Pancreas (tissue), 10 donors: ENCODE measurements at regions not wholly inside any gene's neighbourhood (a gene's known extent, or its start where the extent isn't known, plus 50 kb on each side); places are given as distances from the start of the nearest gene placed in this dataset.
"Not testable (repeated sequence)": the region's sequence is repeated elsewhere in the genome, so short reads cannot be mapped to it uniquely, and the experiment has no call there.

Experiments used
- ATAC-seq, 4 donors: fragments of 200-7000 bp; cut with Tn5 transposase; one replicate each; pipeline versions ENCODE4 v1.8.0 to v1.9.1; 2020; ENCODE audit warnings: mild to moderate bottlenecking in 4 of 4, moderate library complexity in 4 of 4
- DNase-seq, 6 donors: peaks; one replicate each; pipeline ENCODE4 v3.0.0-alpha.2; 2020
- FAIRE-seq: peaks from 2 replicates; lab custom pipeline; 2012; peaks lifted over from hg19 to GRCh38; lab: Jason Lieb, UNC
- H3K27ac ChIP-seq, 4 donors: fragments of 200-600 bp; sonication (generic); 1 replicate in 3 of 4; 2 replicates in 1 of 4; pipeline versions ENCODE4 v1.5.0 to v1.8.0; 2020
- H3K27me3 ChIP-seq, 4 donors: fragments of 200-600 bp; one replicate each; pipeline ENCODE4 v1.8.0; 2021
- H3K36me3 ChIP-seq, 3 donors: fragments of 200-600 bp; sonication (generic) in 1 of 3; one replicate each; pipeline versions ENCODE4 v1.5.0 to v1.8.0; 2020 to 2021
- H3K4me1 ChIP-seq, 3 donors: fragments of 200-600 bp; one replicate each; pipeline ENCODE4 v1.8.0; 2021
- H3K4me3 ChIP-seq, 4 donors: fragments of 200-600 bp; sonication (generic) in 2 of 4; one replicate each; pipeline versions ENCODE4 v1.5.0 to v1.8.0; 2020 to 2021
- H3K9me3 ChIP-seq, 4 donors: fragments of 200-600 bp; one replicate each; pipeline ENCODE4 v1.8.0; 2021
- WGBS, 2 donors: extraction: QIAGEN DNeasy Blood & Tissue Kit; methylation state at CpG; one replicate each; pipeline ENCODE4 v1.1.7; 2013; 5-methylcytosine and 5-hydroxymethylcytosine counted together
- intact Hi-C, 3 donors: fragments of 100-400 bp; cut with DNase I; formaldehyde crosslinking; loops; one replicate each; pipeline versions ENCODE4 v1.11.1 to v1.14.2; 2022
- TF ChIP-seq, protein P1 (sequence below), 4 donors: fragments of 200-600 bp; sonication (generic) in 3 of 4; IDR thresholded peaks; one replicate each; pipeline versions ENCODE4 v1.5.0 to v1.8.0; 2021; ENCODE audit warnings: antibody characterized with exemption in 4 of 4
- donor health status: healthy with polysubstance abuse.
- donor health status: DM: no; HTN: no; CAD: no; lungs with moderate emphysema.
- donor health status: DM: no; HTN: no; CAD: no.
- donor health status: control.
- donor health status: control.
- donor health status: Bipolar disorder and iron deficiency.
- donor health status: DM: yes; HTN: yes; CAD: no.
- donor health status: DM: no; HTN: no; CAD: no.
- donor health status: DM: no; HTN: no; CAD: no.
- donor health status: DM: yes; HTN: yes; CAD: no.

DNA sequence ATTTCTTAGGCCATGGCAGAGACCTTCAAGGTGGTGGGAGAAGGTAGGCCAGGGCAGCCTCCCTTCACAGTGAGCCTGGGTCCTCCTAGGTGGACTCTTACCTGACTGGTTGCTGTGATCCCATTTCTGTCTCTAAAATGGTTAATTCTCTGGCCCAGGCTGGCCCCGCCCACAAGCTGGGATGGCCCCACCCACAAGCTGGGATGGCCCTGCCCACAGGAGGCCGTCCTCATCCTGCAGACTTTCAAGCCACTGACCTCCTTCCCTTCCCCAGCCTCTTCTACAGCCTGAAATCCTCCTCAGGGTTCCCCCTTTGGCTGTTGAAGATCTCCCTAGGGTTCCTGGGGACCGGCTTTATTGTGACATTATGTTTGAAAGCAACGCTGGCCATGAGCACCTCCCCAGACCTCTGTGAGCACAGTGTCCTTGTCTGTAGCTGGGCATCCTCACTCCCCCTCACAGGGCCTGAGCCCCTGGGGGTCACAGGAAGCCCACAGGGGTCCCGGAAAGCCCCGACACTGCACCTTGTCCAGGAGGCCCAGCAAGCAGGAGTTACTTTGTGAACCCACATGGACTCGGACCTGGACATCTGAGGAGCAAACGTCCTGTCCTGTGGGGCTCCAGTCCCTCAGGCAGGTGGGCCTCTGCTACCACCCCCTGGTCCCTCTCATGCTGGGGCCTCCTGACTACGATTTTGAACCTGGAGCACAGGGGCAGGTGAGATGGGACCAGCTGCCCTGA lies 621.7 kb downstream of the MATN1 start:
- Histone ChIP-seq H3K4me3 (no peak overlapping the region), H3K36me3 (no peaks in the 10 kb centered on the region), H3K27me3 (no peaks in the 10 kb centered on the region), H3K9me3 (no peaks in the 10 kb centered on the region), H3K27ac (no peak overlapping the region), H3K4me1 (no peaks in the 10 kb centered on the region)
- 34 to 50% methylated on average over 9 of the region's 9 CpGs for WGBS, 2 donors
- intact Hi-C loops, result loop anchor here in 1 of 3 donors (10.0 kb wide), 1 partner anchor 307 kb away; no protein-coding TSS in a partner anchor
- TF ChIP-seq, protein P1, sequence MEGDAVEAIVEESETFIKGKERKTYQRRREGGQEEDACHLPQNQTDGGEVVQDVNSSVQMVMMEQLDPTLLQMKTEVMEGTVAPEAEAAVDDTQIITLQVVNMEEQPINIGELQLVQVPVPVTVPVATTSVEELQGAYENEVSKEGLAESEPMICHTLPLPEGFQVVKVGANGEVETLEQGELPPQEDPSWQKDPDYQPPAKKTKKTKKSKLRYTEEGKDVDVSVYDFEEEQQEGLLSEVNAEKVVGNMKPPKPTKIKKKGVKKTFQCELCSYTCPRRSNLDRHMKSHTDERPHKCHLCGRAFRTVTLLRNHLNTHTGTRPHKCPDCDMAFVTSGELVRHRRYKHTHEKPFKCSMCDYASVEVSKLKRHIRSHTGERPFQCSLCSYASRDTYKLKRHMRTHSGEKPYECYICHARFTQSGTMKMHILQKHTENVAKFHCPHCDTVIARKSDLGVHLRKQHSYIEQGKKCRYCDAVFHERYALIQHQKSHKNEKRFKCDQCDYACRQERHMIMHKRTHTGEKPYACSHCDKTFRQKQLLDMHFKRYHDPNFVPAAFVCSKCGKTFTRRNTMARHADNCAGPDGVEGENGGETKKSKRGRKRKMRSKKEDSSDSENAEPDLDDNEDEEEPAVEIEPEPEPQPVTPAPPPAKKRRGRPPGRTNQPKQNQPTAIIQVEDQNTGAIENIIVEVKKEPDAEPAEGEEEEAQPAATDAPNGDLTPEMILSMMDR (IDR thresholded peaks at IDR 0.05), result no peak
- DNase-seq, result no peak
- ATAC-seq, result no peak
- FAIRE-seq, result no peak

DNA sequence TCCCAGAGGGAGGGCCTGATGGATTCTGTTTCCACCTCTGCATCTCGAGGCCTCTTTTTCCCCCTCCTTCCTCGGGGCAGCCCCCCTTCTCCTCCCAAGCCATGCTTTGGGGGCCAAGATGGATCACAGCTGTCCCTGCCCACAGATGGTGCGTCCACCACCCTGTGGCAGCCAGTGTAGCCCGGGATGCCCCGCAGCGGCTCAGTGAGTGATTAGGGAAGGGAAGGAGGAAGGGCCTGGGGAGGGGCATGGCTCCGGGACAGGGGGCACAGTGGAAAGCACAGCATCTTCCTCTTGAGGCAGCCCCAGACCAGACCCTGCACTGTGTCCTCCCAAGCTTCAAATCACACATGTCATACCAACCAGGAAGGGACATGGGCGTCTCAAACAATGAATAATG lies 622.4 kb downstream of the MATN1 start:
- TF ChIP-seq, protein P1 (IDR thresholded peaks at IDR 0.05), result no peak
- no peaks in the 10 kb centered on the region for H3K36me3 ChIP-seq
- ATAC-seq (no peak), FAIRE-seq (no peak), DNase-seq (no peak)
- no peaks in the 10 kb centered on the region for H3K9me3 ChIP-seq
- 32 to 52% methylated on average over 8 of the region's 8 CpGs for WGBS, 2 donors
- no peaks in the 10 kb centered on the region for H3K4me1 ChIP-seq
- intact Hi-C loops, result loop anchor here in 1 of 3 donors (10.0 kb wide), 1 partner anchor 306 kb away; no protein-coding TSS in a partner anchor
- H3K4me3 ChIP-seq, result no peak overlapping the region
- H3K27ac ChIP-seq, result no peak overlapping the region
- no peaks in the 10 kb centered on the region for H3K27me3 ChIP-seq

DNA sequence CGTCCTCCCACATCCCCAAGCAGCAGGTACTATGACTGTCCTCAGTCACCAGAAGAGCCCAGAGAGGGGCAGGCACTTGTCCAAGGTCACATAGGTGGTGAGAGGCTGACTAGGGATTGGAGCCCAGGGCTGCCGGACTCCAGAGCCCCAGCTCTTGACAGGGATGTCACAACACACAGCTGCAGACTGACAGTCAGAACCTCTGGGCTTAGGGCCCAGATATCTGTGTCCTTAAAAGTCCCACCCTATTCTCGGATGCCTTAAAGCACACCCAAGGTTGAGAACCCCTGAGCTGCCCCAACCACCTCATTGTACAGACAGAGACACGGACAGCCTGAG lies 622.9 kb downstream of the MATN1 start:
- TF ChIP-seq, protein P1 (IDR thresholded peaks at IDR 0.05), result no peak
- FAIRE-seq (no peak), DNase-seq (no peak), ATAC-seq (no peak)
- Histone ChIP-seq H3K27ac (no peak overlapping the region), H3K27me3 (no peaks in the 10 kb centered on the region), H3K9me3 (no peaks in the 10 kb centered on the region), H3K36me3 (no peaks in the 10 kb centered on the region), H3K4me3 (no peak overlapping the region), H3K4me1 (no peaks in the 10 kb centered on the region)
- intact Hi-C loops, result loop anchor here in 1 of 3 donors (10.0 kb wide), 1 partner anchor 306 kb away; no protein-coding TSS in a partner anchor
- 30 to 41% methylated on average over 4 of the region's 4 CpGs for WGBS, 2 donors

DNA sequence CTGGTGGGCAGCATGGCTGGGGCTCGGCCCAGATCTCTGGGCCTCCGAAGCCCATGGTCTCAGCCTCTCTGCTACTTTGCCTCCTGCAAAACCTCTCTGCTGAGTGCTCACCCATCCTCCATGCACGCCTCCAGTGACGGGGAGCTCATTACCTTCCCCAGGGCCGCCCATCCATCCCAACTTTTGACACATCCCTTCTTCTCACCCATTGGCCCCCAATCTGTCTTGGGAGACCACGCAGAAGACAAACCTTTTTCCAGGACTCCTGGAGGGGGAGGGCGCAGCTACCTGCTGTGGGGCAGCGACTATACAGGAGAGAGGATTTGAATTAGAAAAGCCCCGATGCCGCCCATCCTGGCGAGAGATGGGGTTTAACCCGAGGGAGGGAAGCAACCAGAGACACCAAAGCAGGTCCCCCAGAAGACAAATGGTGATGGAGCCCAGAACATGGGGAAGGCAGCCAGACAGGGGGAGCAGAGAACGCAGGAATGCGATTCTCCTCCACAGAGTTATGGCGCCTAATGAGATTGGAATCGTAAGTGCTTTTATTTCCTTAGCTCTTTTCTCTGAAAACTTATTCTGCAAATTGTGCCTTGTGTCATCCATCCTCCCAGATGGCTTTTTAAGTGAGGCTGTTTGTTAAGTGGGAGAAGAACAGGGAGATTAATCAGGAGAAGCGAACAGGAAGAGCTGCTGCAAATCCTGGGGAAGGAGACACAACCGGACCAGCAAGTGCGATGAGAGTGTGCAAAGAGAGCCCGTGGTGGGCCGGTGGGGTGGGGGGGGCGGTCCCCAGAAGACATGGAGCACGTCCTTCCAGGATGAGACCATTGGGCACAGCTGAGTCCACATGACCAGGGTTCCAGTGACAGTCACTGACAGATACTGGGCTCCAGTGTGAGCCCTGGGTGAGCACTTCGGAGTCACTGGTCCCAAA lies 623.5 kb downstream of the MATN1 start:
- Histone ChIP-seq H3K4me1 (no peaks in the 10 kb centered on the region), H3K4me3 (no peak overlapping the region), H3K9me3 (no peaks in the 10 kb centered on the region), H3K27me3 (no peaks in the 10 kb centered on the region), H3K27ac (no peak overlapping the region), H3K36me3 (no peaks in the 10 kb centered on the region)
- no peak for ATAC-seq
- TF ChIP-seq, protein P1 (IDR thresholded peaks at IDR 0.05), result no peak
- FAIRE-seq, result no peak
- DNase-seq, result no peak
- WGBS, 2 donors, result 48 to 57% methylated on average over 24 of the region's 24 CpGs
- intact Hi-C loops, result loop anchor here in 1 of 3 donors (10.0 kb wide), 1 partner anchor 305 kb away; no protein-coding TSS in a partner anchor

GRCh38 chr1:30097851-30098250 lies 625.5 kb downstream of the MATN1 start:
- not testable (repeated sequence) for H3K36me3 ChIP-seq
- 71 to 85% methylated on average over 3 of the region's 3 CpGs for WGBS, 2 donors

More at GRCh38 chr1:30097851-30098250, 625.5 kb downstream of the MATN1 start:
- H3K27me3 ChIP-seq, DNase-seq, ATAC-seq, H3K4me3 ChIP-seq, H3K4me1 ChIP-seq, H3K9me3 ChIP-seq, FAIRE-seq, H3K27ac ChIP-seq, intact Hi-C loops: not testable (repeated sequence)
